ENCODE measurements at regions not wholly inside any gene's neighbourhood (a gene's known extent, or its start where the extent isn't known, plus 50 kb on each side); places are given as distances from the start of the nearest gene placed in this dataset.

DNA sequence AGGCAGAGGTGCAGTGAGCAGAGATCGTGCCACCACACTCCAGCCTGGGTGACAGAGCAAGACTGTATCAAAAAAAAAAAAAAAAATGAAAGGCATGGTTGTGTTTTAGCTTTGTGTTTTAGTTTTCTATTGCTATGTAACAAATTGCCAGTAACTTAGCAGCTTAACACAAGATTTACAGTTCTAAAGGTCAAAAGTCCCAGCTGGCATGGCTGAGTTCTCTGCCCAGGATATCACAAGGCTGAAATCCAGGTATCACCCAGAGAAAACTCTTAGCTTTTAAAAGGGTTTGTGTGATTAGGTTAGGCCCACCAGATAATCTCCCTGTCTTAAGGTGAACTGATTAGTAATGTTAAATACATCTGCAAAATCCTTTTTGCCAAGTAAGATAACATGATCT lies 107.7 kb upstream of the YPEL5 start:
- TF ChIP-seq GATA2 (IDR thresholded peaks at IDR 0.05; ENCODE audit: low read depth, low read length) (no peak), GATA3 (IDR thresholded peaks at IDR 0.05; ENCODE audit: low read depth, low read length) (no peak)

Measured in SH-SY5Y (cell line).